Stimulated activated naive CD8-positive, alpha-beta T cell treated with anti-CD3 and anti-CD28 coated beads, Interleukin-15, amount 100 ng/mL, for 72 hours (primary cell): ENCODE measurements at regions not wholly inside any gene's neighbourhood (a gene's known extent, or its start where the extent isn't known, plus 50 kb on each side); places are given as distances from the start of the nearest gene placed in this dataset.

Source experiments
- ATAC-seq: fragments of 150-1000 bp; cut with Tn5 transposase; 2 replicates; pipeline ENCODE4 v1.10.0; 2021; ENCODE audit warnings: mild to moderate bottlenecking, moderate library complexity
- DNase-seq, 2 donors: peaks; one replicate each; pipeline ENCODE4 v3.0.0; 2021 to 2022
- H3K27ac Mint-ChIP-seq, 2 donors: one replicate each; pipeline ENCODE4 v1.8.0; 2022; ENCODE audit warnings: mild to moderate bottlenecking in 2 of 2, mixed read lengths in 2 of 2, moderate library complexity in 2 of 2
- H3K27me3 Mint-ChIP-seq: one replicate; pipeline ENCODE4 v1.8.0; 2022; ENCODE audit warnings: mixed read lengths
- H3K4me1 Mint-ChIP-seq: one replicate; pipeline ENCODE4 v1.8.0; 2022; ENCODE audit warnings: mild to moderate bottlenecking, mixed read lengths
- H3K4me3 Mint-ChIP-seq, 2 donors: one replicate each; pipeline ENCODE4 v1.8.0; 2022; ENCODE audit warnings: mild to moderate bottlenecking in 2 of 2, mixed read lengths in 2 of 2, moderate library complexity in 1 of 2
- H3K9me3 Mint-ChIP-seq, 2 donors: one replicate each; pipeline ENCODE4 v1.8.0; 2022; ENCODE audit warnings: mixed read lengths in 2 of 2

GRCh38 chr2:181829230-181829629 lies 62.3 kb upstream of the ITPRID2 start:
- ATAC-seq (peak; percentile 28), DNase-seq (no peak)
- H3K9me3 Mint-ChIP-seq, result no peaks in the 10 kb centered on the region
- H3K27me3 Mint-ChIP-seq, result peaks cover 9% of the 10 kb centered on the region
- no peak overlapping the region for H3K4me3 Mint-ChIP-seq
- H3K4me1 Mint-ChIP-seq, result no peaks in the 10 kb centered on the region
- H3K27ac Mint-ChIP-seq, result no peak overlapping the region

DNA sequence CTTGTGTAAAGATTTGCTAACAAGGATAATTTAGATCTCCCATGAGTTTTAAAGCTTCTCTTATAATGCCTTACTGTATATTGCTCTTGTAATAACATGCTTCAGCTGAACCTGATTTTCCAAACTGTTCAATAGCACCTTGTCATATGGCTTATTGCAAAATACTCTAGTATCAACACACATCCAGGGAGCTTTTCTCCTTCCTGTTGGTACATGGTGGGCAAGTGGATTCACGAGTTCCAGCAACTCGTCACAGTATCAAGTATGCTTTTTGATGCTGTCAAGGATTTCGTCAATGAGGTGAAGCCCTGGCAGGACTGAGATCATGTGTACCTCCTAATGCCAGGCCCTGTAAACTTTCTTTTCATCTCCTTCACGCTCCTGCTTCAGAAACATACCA lies 59.5 kb upstream of the ITPRID2 start:
- no peak overlapping the region for H3K27ac Mint-ChIP-seq
- no peak overlapping the region for H3K4me3 Mint-ChIP-seq
- no peak for ATAC-seq
- no peaks in the 10 kb centered on the region for H3K9me3 Mint-ChIP-seq
- peaks cover 9% of the 10 kb centered on the region for H3K27me3 Mint-ChIP-seq
- H3K4me1 Mint-ChIP-seq, result no peaks in the 10 kb centered on the region
- no peak for DNase-seq

- Mint-ChIP-seq H3K27me3 (no peaks in the 10 kb centered on the region), H3K9me3 (no peaks in the 10 kb centered on the region), H3K4me3 (no peak overlapping the region), H3K27ac (no peak overlapping the region), H3K4me1 (no peaks in the 10 kb centered on the region)
- no peak for ATAC-seq
- DNase-seq, result no peak
Measured at GRCh38 chr2:181836583-181836982, 54.9 kb upstream of the ITPRID2 start.

GRCh38 chr2:181837563-181837962 lies 54.0 kb upstream of the ITPRID2 start:
- peak overlapping the region in 1 of 2 donors; percentile 9 for H3K27ac Mint-ChIP-seq
- no peak for DNase-seq
- H3K4me1 Mint-ChIP-seq, result no peaks in the 10 kb centered on the region
- H3K9me3 Mint-ChIP-seq, result no peaks in the 10 kb centered on the region
- no peak overlapping the region for H3K4me3 Mint-ChIP-seq
- no peak for ATAC-seq
- H3K27me3 Mint-ChIP-seq, result no peaks in the 10 kb centered on the region

GRCh38 chr2:181839811-181840210 lies 51.7 kb upstream of the ITPRID2 start:
- Mint-ChIP-seq H3K27me3 (no peaks in the 10 kb centered on the region), H3K9me3 (no peaks in the 10 kb centered on the region), H3K4me3 (no peak overlapping the region), H3K27ac (no peak overlapping the region), H3K4me1 (no peaks in the 10 kb centered on the region)
- DNase-seq (no peak), ATAC-seq (no peak)

DNA sequence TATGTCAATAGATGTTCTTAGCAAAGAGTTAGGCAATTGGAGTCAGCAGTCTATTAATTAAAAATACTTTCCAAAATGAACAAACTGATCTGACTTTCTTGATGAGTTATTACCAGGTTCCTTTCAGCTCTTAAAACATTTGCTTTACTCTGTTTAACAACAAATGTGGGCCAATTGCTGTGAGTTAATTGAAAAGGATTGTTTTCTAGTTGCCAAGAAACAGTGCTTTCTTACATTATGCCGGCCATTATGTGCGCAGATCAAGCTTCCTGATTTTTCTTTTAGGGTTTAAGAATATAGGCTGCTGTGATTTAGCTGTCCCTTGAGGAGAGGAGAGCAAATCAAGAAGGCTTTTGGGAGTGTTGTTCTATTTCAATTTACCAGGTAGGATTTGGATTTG lies 50.5 kb upstream of the ITPRID2 start:
- Mint-ChIP-seq H3K4me3 (no peak overlapping the region), H3K27ac (no peak overlapping the region)
- ATAC-seq, result no peak

More for the DNA sequence above, 50.5 kb upstream of the ITPRID2 start:
- Mint-ChIP-seq H3K27me3 (no peaks in the 10 kb centered on the region), H3K4me1 (no peaks in the 10 kb centered on the region), H3K9me3 (no peaks in the 10 kb centered on the region)
- no peak for DNase-seq
